Transverse colon (tissue), 4 donors: ENCODE measurements at regions not wholly inside any gene's neighbourhood (a gene's known extent, or its start where the extent isn't known, plus 50 kb on each side); places are given as distances from the start of the nearest gene placed in this dataset.

Source experiments
- DNase-seq: peaks from one replicate; pipeline ENCODE4 v3.0.0-alpha.2; 2019
- H3K27ac ChIP-seq, 4 donors: fragments of 200-600 bp; sonication (generic); 2 replicates each; pipeline ENCODE4 v1.5.1; 2016 to 2018; ENCODE audit warnings: inconsistent platforms in 4 of 4
- H3K27me3 ChIP-seq: fragments of 200-600 bp; sonication (generic); 2 replicates; pipeline ENCODE4 v1.5.1; 2017; ENCODE audit warnings: inconsistent platforms
- H3K36me3 ChIP-seq, 4 donors: fragments of 200-600 bp; sonication (generic); 2 replicates each; pipeline ENCODE4 v1.5.1; 2017 to 2019; ENCODE audit warnings: inconsistent platforms in 4 of 4
- H3K4me1 ChIP-seq, 4 donors: fragments of 200-600 bp; sonication (generic); 2 replicates each; pipeline ENCODE4 v1.5.1; 2017 to 2020; ENCODE audit warnings: inconsistent platforms in 4 of 4
- H3K4me3 ChIP-seq, 4 donors: fragments of 200-600 bp; sonication (generic); 1 replicate in 1 of 4; 2 replicates in 3 of 4; pipeline versions ENCODE4 v1.5.1 to v1.6.1; 2017 to 2019; ENCODE audit warnings: inconsistent platforms in 4 of 4
- H3K9me3 ChIP-seq, 2 donors: fragments of 200-600 bp; sonication (generic); 2 replicates each; pipeline ENCODE4 v1.5.1; 2017 to 2019; ENCODE audit warnings: inconsistent platforms in 2 of 2
- EP300 ChIP-seq: sonication (generic); formaldehyde crosslinking; IDR thresholded peaks from one replicate; pipeline ENCODE4 v1.6.1; 2017; ENCODE audit warnings: antibody characterized with exemption, low read depth
- POLR2A ChIP-seq: fragments of 450-650 bp; IDR thresholded peaks from one replicate; pipeline ENCODE4 v1.6.1; 2016; ENCODE audit warnings: antibody characterized with exemption, mild to moderate bottlenecking, moderate library complexity
- POLR2AphosphoS5 ChIP-seq, 3 donors: sonication (generic); formaldehyde crosslinking; IDR thresholded peaks; one replicate each; pipeline ENCODE4 v1.6.1; 2016; ENCODE audit warnings: antibody characterized with exemption in 3 of 3
- WGBS, 2 donors: methylation state at CpG; one replicate each; pipeline ENCODE4 v1.1.5; 2018; ENCODE audit warnings: low coverage in 1 of 2; 5-methylcytosine and 5-hydroxymethylcytosine counted together
- in situ Hi-C, 4 donors: fragments of 200-750 bp; cut with MboI; loops; one replicate each; pipeline versions ENCODE4 v1.15.0 to v1.15.1; 2017; ENCODE audit warnings: low sequenced_read_pairs in 3 of 4, low pct_ligation_motif_present in 1 of 4, low pct_unique_long_range_greater_than_20kb in 1 of 4
- intact Hi-C: fragments of 100-400 bp; cut with DNase I; formaldehyde crosslinking; loops from one replicate; pipeline ENCODE4 v1.15.1; 2023; ENCODE audit warnings: low total_unique reads
- TF ChIP-seq, protein P1 (sequence below), 5 experiments: fragments of 200-600 bp in 3 of 5; fragments of 450-650 bp in 2 of 5; sonication (generic) in 3 of 5; IDR thresholded peaks; 1 replicate in 2 of 5; 2 replicates in 3 of 5; pipeline ENCODE4 v1.5.1; 2016 to 2017; ENCODE audit warnings: antibody characterized with exemption in 5 of 5, inconsistent platforms in 3 of 5, mild to moderate bottlenecking in 2 of 5, moderate library complexity in 1 of 5

- no peak for DNase-seq
- in situ Hi-C loops (no loop called here), intact Hi-C loops (no loop called here)
- Histone ChIP-seq H3K4me1 (no peaks in the 10 kb centered on the region), H3K9me3 (no peaks in the 10 kb centered on the region), H3K36me3 (no peaks in the 10 kb centered on the region), H3K27ac (no peak overlapping the region), H3K27me3 (no peaks in the 10 kb centered on the region), H3K4me3 (no peak overlapping the region)
- TF ChIP-seq, protein P1, sequence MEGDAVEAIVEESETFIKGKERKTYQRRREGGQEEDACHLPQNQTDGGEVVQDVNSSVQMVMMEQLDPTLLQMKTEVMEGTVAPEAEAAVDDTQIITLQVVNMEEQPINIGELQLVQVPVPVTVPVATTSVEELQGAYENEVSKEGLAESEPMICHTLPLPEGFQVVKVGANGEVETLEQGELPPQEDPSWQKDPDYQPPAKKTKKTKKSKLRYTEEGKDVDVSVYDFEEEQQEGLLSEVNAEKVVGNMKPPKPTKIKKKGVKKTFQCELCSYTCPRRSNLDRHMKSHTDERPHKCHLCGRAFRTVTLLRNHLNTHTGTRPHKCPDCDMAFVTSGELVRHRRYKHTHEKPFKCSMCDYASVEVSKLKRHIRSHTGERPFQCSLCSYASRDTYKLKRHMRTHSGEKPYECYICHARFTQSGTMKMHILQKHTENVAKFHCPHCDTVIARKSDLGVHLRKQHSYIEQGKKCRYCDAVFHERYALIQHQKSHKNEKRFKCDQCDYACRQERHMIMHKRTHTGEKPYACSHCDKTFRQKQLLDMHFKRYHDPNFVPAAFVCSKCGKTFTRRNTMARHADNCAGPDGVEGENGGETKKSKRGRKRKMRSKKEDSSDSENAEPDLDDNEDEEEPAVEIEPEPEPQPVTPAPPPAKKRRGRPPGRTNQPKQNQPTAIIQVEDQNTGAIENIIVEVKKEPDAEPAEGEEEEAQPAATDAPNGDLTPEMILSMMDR (IDR thresholded peaks at IDR 0.05) = no peak
- no peak for TF ChIP-seq POLR2A
- no peak for TF ChIP-seq EP300
- TF ChIP-seq POLR2AphosphoS5 (IDR thresholded peaks at IDR 0.05) = no peak
- WGBS, 2 donors = 40 to 84% methylated on average over 2 to 6 of the region's 6 CpGs
Observed at GRCh38 chr4:154143720-154144119, 347.9 kb downstream of the DCHS2 start.

DNA sequence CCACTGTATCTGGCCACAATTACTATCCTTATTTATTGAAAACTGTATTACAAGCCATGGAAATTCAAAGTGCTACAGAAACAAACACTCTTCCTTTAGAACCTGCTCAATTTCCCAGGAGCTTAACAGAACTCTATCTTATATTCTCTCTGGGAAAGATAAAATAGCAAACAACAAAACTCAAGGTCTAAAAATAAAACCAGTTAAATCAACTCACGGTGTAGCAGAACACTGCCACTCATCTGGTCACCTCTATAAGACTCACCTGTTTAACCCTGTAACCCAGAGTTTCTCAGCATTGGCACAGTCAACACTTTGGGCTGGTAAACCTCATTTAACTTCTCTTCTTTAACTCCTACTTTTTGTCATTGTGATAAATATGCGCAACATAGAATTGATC is 348.9 kb downstream of the DCHS2 start:
- Histone ChIP-seq H3K4me1 (no peaks in the 10 kb centered on the region), H3K36me3 (no peaks in the 10 kb centered on the region), H3K27ac (no peak overlapping the region), H3K27me3 (no peaks in the 10 kb centered on the region), H3K9me3 (no peaks in the 10 kb centered on the region), H3K4me3 (no peak overlapping the region)
- DNase-seq = no peak
- in situ Hi-C loops (no loop called here), intact Hi-C loops (no loop called here)
- 77 to 83% methylated on average over 2 of the region's 2 CpGs for WGBS, 2 donors
- no peak for TF ChIP-seq POLR2A
- TF ChIP-seq POLR2AphosphoS5 (IDR thresholded peaks at IDR 0.05) = no peak

DNA sequence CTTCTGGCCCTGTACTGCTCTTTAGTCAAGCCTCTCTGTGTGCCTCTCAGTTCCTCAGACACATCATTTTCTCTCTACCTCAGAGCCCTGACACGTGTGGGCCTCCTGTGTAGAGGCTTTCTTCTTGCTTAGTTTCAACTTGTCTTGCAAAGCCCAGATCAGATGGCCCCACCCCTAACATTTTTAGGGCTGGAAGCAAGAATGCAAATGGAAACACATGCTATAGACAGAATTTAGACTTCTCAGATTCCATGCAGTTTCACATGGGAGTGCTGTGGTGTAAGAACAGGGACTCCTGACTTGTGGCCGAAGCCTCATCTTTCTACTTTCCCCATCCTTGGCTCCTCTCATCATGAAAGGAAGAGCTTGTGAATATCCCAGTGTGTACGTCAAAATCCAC is 350.7 kb downstream of the DCHS2 start:
- WGBS, 2 donors = 73 to 81% methylated on average over 3 of the region's 3 CpGs
- Histone ChIP-seq H3K36me3 (no peaks in the 10 kb centered on the region), H3K4me3 (no peak overlapping the region), H3K27ac (no peak overlapping the region), H3K27me3 (no peaks in the 10 kb centered on the region), H3K9me3 (no peaks in the 10 kb centered on the region), H3K4me1 (no peaks in the 10 kb centered on the region)
- TF ChIP-seq EP300 = no peak
- TF ChIP-seq POLR2A = no peak
- no peak for TF ChIP-seq POLR2AphosphoS5 (IDR thresholded peaks at IDR 0.05)
- TF ChIP-seq, protein P1 (IDR thresholded peaks at IDR 0.05) = no peak
- in situ Hi-C loops (no loop called here), intact Hi-C loops (no loop called here)
- DNase-seq = no peak

DNA sequence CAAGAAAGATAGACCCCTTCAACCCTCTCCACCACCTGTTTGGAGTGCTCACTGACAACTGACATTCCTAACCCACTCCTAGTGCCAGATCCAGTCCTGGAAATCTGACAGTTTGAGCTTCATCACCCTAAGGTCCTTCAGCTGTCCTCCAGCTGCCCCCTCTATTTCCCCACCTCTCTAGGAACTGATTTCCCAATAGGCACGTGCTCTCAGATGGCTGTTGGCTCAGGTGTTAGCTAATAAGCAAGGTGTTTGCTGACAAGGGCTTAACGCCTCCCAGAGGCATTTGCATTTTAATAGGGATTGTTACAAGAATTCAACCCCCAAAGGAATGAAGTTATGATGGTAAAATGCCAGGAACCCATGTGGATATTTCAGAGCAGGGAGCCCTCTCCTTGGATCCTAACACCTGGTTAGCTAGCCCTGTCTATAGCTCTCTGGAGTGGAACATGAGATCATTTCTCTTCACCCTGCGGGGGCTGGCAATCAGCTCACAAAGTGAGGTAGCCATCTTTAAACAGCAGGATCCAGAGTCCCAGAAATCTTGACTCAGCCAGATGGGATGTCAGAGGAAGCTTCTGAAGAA is 348.5 kb upstream of the SFRP2 start:
- no peaks in the 10 kb centered on the region for H3K36me3 ChIP-seq
- TF ChIP-seq POLR2A (no peak), EP300 (no peak), POLR2AphosphoS5 (IDR thresholded peaks at IDR 0.05) (no peak)
- TF ChIP-seq, protein P1 (IDR thresholded peaks at IDR 0.05) = no peak
- H3K27me3 ChIP-seq = no peaks in the 10 kb centered on the region
- intact Hi-C loops = no loop called here
- H3K9me3 ChIP-seq = no peaks in the 10 kb centered on the region
- in situ Hi-C loops = no loop called here
- DNase-seq = no peak
- 67% methylated on average over 3 of the region's 3 CpGs; no CpG with 5 or more reads in 1 of the 2 donors for WGBS, 2 donors
- H3K4me1 ChIP-seq = no peaks in the 10 kb centered on the region
- H3K27ac ChIP-seq = no peak overlapping the region
- H3K4me3 ChIP-seq = no peak overlapping the region

- intact Hi-C loops = no loop called here
Observed at GRCh38 chr4:154135576-154135975, 346.7 kb upstream of the SFRP2 start.

More at GRCh38 chr4:154135576-154135975, 346.7 kb upstream of the SFRP2 start:
- Histone ChIP-seq H3K4me1 (no peaks in the 10 kb centered on the region), H3K9me3 (no peaks in the 10 kb centered on the region), H3K4me3 (no peak overlapping the region), H3K27ac (no peak overlapping the region), H3K27me3 (no peaks in the 10 kb centered on the region), H3K36me3 (no peaks in the 10 kb centered on the region)
- TF ChIP-seq, protein P1 (IDR thresholded peaks at IDR 0.05) = no peak
- TF ChIP-seq POLR2AphosphoS5 (IDR thresholded peaks at IDR 0.05) (no peak), EP300 (no peak), POLR2A (no peak)
- no peak for DNase-seq
- in situ Hi-C loops = no loop called here
- 92% methylated on average over 18 of the region's 18 CpGs; no CpG with 5 or more reads in 1 of the 2 donors for WGBS, 2 donors
